ENCODE measurements at regions not wholly inside any gene's neighbourhood (a gene's known extent, or its start where the extent isn't known, plus 50 kb on each side); places are given as distances from the start of the nearest gene placed in this dataset.

DNA sequence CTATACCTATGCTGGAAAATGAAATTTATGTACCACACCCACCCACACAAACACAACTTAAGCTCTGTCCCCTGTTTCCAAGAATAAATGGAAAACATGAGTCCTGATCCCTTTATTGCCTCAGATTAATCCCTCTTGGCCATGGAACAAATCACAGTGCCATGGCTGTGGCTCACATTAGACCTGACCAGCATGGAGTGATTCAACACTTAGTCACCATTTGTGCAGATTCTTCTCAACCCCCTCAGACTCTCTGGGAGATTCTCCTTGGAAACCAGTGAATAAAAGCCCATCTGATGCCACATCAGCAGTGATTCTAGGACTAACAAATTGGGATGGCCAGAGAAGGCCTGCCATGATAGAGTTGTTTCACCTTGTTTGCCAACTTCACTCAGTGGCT is 204.4 kb upstream of the TMEM72 start:
- DNase-seq (ENCODE audit: low spot score) (no peak), ATAC-seq (no peak)
- Mint-ChIP-seq H3K4me3 (no peak overlapping the region), H3K27ac (no peak overlapping the region), H3K9me3 (peaks cover 29% of the 10 kb centered on the region), H3K4me1 (no peaks in the 10 kb centered on the region), H3K27me3 (ENCODE audit: low read depth) (no peaks in the 10 kb centered on the region; the same call in 1 of the 2 replicates), H3K36me3 (peaks cover 11% of the 10 kb centered on the region)
- CTCF ChIA-PET = no interaction called here
- POLR2A ChIA-PET = no interaction called here
- TF ChIP-seq, protein P1, sequence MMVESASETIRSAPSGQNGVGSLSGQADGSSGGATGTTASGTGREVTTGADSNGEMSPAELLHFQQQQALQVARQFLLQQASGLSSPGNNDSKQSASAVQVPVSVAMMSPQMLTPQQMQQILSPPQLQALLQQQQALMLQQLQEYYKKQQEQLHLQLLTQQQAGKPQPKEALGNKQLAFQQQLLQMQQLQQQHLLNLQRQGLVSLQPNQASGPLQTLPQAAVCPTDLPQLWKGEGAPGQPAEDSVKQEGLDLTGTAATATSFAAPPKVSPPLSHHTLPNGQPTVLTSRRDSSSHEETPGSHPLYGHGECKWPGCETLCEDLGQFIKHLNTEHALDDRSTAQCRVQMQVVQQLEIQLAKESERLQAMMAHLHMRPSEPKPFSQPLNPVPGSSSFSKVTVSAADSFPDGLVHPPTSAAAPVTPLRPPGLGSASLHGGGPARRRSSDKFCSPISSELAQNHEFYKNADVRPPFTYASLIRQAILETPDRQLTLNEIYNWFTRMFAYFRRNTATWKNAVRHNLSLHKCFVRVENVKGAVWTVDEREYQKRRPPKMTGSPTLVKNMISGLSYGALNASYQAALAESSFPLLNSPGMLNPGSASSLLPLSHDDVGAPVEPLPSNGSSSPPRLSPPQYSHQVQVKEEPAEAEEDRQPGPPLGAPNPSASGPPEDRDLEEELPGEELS (CRISPR knock-in tag; IDR thresholded peaks at IDR 0.05) = no peak
- TF ChIP-seq, protein P2, sequence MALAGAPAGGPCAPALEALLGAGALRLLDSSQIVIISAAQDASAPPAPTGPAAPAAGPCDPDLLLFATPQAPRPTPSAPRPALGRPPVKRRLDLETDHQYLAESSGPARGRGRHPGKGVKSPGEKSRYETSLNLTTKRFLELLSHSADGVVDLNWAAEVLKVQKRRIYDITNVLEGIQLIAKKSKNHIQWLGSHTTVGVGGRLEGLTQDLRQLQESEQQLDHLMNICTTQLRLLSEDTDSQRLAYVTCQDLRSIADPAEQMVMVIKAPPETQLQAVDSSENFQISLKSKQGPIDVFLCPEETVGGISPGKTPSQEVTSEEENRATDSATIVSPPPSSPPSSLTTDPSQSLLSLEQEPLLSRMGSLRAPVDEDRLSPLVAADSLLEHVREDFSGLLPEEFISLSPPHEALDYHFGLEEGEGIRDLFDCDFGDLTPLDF (CRISPR knock-in tag; IDR thresholded peaks at IDR 0.05) = no peak
- TF ChIP-seq, protein P3, sequence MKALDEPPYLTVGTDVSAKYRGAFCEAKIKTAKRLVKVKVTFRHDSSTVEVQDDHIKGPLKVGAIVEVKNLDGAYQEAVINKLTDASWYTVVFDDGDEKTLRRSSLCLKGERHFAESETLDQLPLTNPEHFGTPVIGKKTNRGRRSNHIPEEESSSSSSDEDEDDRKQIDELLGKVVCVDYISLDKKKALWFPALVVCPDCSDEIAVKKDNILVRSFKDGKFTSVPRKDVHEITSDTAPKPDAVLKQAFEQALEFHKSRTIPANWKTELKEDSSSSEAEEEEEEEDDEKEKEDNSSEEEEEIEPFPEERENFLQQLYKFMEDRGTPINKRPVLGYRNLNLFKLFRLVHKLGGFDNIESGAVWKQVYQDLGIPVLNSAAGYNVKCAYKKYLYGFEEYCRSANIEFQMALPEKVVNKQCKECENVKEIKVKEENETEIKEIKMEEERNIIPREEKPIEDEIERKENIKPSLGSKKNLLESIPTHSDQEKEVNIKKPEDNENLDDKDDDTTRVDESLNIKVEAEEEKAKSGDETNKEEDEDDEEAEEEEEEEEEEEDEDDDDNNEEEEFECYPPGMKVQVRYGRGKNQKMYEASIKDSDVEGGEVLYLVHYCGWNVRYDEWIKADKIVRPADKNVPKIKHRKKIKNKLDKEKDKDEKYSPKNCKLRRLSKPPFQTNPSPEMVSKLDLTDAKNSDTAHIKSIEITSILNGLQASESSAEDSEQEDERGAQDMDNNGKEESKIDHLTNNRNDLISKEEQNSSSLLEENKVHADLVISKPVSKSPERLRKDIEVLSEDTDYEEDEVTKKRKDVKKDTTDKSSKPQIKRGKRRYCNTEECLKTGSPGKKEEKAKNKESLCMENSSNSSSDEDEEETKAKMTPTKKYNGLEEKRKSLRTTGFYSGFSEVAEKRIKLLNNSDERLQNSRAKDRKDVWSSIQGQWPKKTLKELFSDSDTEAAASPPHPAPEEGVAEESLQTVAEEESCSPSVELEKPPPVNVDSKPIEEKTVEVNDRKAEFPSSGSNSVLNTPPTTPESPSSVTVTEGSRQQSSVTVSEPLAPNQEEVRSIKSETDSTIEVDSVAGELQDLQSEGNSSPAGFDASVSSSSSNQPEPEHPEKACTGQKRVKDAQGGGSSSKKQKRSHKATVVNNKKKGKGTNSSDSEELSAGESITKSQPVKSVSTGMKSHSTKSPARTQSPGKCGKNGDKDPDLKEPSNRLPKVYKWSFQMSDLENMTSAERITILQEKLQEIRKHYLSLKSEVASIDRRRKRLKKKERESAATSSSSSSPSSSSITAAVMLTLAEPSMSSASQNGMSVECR (CRISPR knock-in tag; IDR thresholded peaks at IDR 0.05; ENCODE audit: borderline replicate concordance) = no peak
- no peak for TF ChIP-seq ELF4 (CRISPR knock-in tag; IDR thresholded peaks at IDR 0.05; ENCODE audit: low read depth)
- TF ChIP-seq, protein P4, sequence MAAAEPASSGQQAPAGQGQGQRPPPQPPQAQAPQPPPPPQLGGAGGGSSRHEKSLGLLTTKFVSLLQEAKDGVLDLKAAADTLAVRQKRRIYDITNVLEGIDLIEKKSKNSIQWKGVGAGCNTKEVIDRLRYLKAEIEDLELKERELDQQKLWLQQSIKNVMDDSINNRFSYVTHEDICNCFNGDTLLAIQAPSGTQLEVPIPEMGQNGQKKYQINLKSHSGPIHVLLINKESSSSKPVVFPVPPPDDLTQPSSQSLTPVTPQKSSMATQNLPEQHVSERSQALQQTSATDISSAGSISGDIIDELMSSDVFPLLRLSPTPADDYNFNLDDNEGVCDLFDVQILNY (CRISPR knock-in tag; IDR thresholded peaks at IDR 0.05) = no peak
- TF ChIP-seq ZNF416 (CRISPR knock-in tag; IDR thresholded peaks at IDR 0.05) = no peak
- TF ChIP-seq, protein P5, sequence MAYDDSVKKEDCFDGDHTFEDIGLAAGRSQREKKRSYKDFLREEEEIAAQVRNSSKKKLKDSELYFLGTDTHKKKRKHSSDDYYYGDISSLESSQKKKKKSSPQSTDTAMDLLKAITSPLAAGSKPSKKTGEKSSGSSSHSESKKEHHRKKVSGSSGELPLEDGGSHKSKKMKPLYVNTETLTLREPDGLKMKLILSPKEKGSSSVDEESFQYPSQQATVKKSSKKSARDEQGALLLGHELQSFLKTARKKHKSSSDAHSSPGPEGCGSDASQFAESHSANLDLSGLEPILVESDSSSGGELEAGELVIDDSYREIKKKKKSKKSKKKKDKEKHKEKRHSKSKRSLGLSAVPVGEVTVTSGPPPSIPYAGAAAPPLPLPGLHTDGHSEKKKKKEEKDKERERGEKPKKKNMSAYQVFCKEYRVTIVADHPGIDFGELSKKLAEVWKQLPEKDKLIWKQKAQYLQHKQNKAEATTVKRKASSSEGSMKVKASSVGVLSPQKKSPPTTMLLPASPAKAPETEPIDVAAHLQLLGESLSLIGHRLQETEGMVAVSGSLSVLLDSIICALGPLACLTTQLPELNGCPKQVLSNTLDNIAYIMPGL (CRISPR knock-in tag; IDR thresholded peaks at IDR 0.05) = no peak
- no peak for TF ChIP-seq JAZF1 (CRISPR knock-in tag; IDR thresholded peaks at IDR 0.05)
- TF ChIP-seq, protein P6, sequence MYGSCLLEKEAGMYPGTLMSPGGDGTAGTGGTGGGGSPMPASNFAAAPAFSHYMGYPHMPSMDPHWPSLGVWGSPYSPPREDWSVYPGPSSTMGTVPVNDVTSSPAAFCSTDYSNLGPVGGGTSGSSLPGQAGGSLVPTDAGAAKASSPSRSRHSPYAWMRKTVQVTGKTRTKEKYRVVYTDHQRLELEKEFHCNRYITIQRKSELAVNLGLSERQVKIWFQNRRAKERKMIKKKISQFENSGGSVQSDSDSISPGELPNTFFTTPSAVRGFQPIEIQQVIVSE (CRISPR knock-in tag; IDR thresholded peaks at IDR 0.05; ENCODE audit: borderline replicate concordance) = no peak
- TF ChIP-seq NR2C2 (CRISPR knock-in tag; IDR thresholded peaks at IDR 0.05) = no peak
- TF ChIP-seq ZNF396 (CRISPR knock-in tag; IDR thresholded peaks at IDR 0.05; ENCODE audit: borderline replicate concordance) = no peak

DNA sequence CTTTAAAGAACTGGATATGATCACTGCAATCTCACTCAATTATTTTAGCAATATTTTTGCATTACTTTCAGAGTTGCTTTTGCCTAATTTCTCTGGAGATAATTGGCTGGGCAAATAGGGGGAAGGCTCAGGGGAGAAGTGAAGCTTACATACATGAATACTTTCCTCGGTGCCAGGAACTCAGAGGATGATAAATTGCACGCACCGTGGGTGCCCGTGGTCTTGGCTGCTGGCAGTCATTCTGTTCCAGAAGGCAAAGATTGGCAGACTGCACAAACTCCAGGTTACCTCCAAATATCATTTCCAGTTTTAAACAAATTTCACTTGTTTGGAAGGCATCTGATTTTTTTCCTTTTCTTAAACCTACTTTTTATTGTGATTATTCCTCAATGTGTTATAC is 197.8 kb upstream of the TMEM72 start:
- TF ChIP-seq SMAD3 (CRISPR knock-in tag; IDR thresholded peaks at IDR 0.05; ENCODE audit: borderline replicate concordance) (no peak), CREM (CRISPR knock-in tag; IDR thresholded peaks at IDR 0.05) (no peak), ZNF396 (CRISPR knock-in tag; IDR thresholded peaks at IDR 0.05; ENCODE audit: borderline replicate concordance) (no peak), NFYB (CRISPR knock-in tag; conservative IDR thresholded peaks at IDR 0.05; ENCODE audit: low read depth) (no peak), ZNF121 (CRISPR knock-in tag; IDR thresholded peaks at IDR 0.05) (no peak), NFE2L1 (CRISPR knock-in tag; IDR thresholded peaks at IDR 0.05) (no peak), MXD4 (CRISPR knock-in tag; IDR thresholded peaks at IDR 0.05; ENCODE audit: borderline replicate concordance) (no peak), EMX1 (CRISPR knock-in tag; IDR thresholded peaks at IDR 0.05) (no peak), ETV6 (CRISPR knock-in tag; IDR thresholded peaks at IDR 0.05) (no peak), SOX15 (CRISPR knock-in tag; IDR thresholded peaks at IDR 0.05) (no peak), ZNF232 (CRISPR knock-in tag; IDR thresholded peaks at IDR 0.05) (no peak)
- TF ChIP-seq, protein P7, sequence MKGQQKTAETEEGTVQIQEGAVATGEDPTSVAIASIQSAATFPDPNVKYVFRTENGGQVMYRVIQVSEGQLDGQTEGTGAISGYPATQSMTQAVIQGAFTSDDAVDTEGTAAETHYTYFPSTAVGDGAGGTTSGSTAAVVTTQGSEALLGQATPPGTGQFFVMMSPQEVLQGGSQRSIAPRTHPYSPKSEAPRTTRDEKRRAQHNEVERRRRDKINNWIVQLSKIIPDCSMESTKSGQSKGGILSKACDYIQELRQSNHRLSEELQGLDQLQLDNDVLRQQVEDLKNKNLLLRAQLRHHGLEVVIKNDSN (CRISPR knock-in tag; IDR thresholded peaks at IDR 0.05) = no peak
- Mint-ChIP-seq H3K4me3 (no peak overlapping the region), H3K9me3 (no peaks in the 10 kb centered on the region), H3K27ac (no peak overlapping the region), H3K4me1 (no peaks in the 10 kb centered on the region), H3K27me3 (ENCODE audit: low read depth) (no peaks in the 10 kb centered on the region), H3K36me3 (no peaks in the 10 kb centered on the region)
- ATAC-seq (no peak), DNase-seq (ENCODE audit: low spot score) (no peak)
- CTCF ChIA-PET = no interaction called here
- POLR2A ChIA-PET = no interaction called here
